HG02798 (cell line): ENCODE measurements at regions not wholly inside any gene's neighbourhood (a gene's known extent, or its start where the extent isn't known, plus 50 kb on each side); places are given as distances from the start of the nearest gene placed in this dataset.

Experiments used
- ATAC-seq: cut with Tn5 transposase; IDR thresholded peaks from one replicate; pipeline ENCODE4 v1.9.1; 2021; ENCODE audit warnings: mild to moderate bottlenecking; ENCODE audit not compliant: unreplicated experiment, poor library complexity

DNA sequence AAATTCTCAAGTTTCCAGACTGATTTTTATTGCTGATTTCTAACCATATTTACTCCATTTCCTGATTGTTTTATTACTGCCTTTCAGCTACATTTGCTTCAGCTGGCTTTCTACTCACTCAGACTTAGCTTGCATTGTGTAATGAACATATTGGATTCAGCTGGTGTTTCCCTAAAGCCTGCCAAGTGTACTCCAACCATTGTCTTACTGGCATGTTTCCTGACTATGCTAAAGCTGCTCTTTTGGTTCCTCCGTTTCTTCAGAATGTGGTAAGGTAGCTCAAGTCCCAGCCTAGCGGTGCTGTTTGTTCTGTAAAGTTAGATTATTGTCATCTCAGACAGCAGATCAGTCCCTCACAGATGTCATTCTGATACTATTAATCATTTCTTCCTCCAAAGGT, 53.1 kb upstream of the GLRA2 start:
- no peak for ATAC-seq

DNA sequence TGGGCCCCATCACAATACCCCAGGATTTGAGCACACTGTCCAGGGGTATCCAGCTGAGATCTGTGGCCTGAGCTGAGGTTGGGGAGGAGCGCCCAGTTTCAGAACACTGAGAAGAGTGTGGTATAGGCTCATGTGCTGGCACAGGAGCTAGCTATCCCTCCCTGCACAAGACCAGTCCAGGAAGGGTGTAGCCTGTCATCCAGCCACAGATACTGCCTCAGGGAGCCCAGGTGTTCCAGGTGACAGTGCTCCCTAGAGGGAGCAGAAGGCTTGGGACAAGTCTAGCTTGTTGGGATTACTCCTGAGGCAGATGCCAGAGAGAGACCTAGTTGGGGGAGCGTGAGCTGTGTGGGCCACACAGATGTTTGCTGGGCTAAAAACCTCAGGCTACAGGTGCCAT, 79.6 kb upstream of the GLRA2 start:
- no peak for ATAC-seq

GRCh38 chrX:14448406-14448805, 80.9 kb upstream of the GLRA2 start:
- ATAC-seq: no peak

- no peak for ATAC-seq
These were observed 89.2 kb upstream of the GLRA2 start for GRCh38 chrX:14440106-14440505.

- ATAC-seq: no peak
These were observed 101.7 kb upstream of the GLRA2 start for GRCh38 chrX:14427614-14428013.

- ATAC-seq: no peak
These were observed 108.5 kb upstream of the GLRA2 start for GRCh38 chrX:14420841-14421240.

GRCh38 chrX:14412686-14413085, 116.7 kb upstream of the GLRA2 start:
- no peak for ATAC-seq

GRCh38 chrX:14411326-14411725, 118.0 kb upstream of the GLRA2 start:
- ATAC-seq: no peak

- ATAC-seq: no peak
These were observed 120.0 kb upstream of the GLRA2 start for GRCh38 chrX:14409341-14409740.

DNA sequence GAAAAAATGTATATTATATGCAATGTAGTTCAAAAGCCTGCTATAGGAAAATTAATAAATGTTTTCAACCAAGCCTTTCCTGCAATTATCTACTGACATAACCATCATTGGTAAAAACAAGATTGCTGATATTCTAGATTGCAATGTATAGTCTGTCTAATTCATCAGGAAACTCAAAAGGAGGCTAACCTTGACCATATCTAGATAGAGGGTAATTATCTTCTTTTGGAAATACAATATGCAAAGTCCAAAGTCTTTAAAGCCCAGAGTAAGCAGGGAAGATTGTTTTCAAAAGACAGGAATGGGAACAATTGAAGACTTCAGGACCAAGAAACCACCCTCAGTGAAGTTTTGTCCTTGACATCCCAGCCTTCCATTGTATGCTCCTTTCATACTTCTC, 123.1 kb upstream of the GLRA2 start:
- no peak for ATAC-seq

DNA sequence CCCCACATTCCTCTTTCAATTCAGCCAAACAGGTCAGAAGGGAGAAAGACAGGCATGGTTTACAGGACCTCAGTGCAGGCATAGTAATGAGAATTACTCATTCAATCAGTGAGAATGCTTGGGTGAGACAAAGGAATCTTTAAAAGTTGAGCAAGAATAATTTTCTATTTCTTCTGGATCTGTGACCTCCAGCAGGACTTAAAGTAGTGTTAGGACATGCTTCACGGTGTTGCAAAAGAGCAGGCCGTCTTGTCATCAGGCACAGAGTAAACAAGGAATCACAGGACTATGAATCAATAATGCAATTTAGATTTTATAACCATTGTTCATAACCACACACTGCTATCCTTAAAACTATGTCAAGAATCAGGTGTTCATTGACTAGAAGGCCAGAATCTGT, 130.6 kb upstream of the GLRA2 start:
- ATAC-seq: no peak

GRCh38 chrX:14389682-14390081, 139.7 kb upstream of the GLRA2 start:
- ATAC-seq: no peak

DNA sequence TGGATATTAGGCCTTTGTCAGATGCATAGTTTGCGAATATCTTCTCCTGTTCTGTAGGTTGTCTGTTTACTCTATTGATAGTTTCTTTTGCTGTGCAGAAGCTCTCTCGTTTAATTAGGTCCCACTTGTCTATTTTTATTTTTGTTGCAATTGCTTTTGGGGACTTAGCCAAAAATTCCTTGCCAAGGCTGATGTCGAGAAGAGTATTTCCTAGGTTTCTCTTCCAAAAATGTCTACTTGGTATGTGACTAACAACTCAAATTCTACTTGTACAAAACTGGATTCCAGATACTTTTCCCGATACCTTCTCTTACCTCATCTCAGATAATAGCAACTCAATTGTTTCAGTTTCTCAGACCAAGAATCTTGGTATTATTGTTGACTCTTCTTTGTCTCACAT, 142.4 kb upstream of the GLRA2 start:
- ATAC-seq: no peak

GRCh38 chrX:14380044-14380443, 149.3 kb upstream of the GLRA2 start:
- no peak for ATAC-seq

DNA sequence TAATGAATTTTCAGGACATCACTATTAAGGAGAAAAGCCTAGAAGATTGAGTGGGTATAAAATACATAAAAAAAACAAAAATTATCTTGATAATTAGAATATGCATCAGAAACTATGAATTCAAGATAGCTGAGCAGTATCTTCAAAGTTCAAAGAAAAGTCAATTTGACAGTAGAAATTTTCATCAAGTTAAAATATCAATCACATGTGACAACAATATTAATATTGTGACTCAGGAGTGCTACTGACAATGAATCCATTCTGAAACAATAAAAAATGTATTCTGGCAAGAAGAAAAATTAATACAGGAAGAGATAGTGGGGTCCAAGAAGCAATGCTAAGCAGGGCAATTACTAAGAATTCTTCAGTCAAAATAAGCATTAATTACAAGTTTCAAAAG, 151.9 kb upstream of the GLRA2 start:
- no peak for ATAC-seq

DNA sequence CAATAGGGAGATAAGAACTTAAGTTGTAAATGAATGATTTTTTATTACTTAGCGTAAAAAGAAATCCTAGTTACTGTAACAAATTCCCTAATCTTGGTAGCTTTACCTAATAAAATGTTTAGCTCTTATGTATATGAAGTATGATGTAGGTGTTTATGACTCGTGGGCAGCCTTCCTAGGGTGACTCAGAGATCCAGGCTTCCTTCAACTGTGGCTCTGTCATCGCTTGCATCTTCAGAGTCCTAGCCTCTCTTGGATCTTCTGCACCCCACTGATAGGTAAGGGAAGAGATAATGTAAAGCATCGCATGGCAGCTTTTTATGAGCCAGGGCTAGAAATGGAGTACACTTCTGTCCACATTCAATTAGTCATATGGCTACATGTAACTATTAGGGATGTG, 165.6 kb upstream of the GLRA2 start:
- no peak for ATAC-seq

- ATAC-seq: no peak
These were observed 166.6 kb upstream of the GLRA2 start for GRCh38 chrX:14362721-14363120.

DNA sequence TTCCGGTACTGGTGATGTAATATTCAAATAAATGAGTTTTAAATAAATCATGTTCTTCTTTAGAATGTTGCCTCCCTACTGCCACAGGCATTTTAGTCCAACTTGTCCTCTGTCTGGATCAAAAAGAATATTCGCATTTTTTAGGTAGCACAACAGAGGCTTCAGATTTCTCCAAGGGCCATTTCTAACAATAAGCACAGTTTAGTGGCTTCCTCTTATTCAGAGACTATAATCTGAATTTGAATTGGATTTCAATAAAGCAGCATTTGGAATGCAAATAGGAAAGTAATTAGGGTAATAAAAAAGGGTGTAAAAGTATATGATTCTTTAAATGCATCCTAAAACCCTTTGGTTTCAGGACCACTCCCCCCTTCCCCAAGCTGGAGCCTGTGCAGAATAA, 167.9 kb upstream of the GLRA2 start:
- no peak for ATAC-seq

GRCh38 chrX:14359727-14360126, 169.6 kb upstream of the GLRA2 start:
- no peak for ATAC-seq

- ATAC-seq: no peak
These were observed 170.0 kb upstream of the GLRA2 start for GRCh38 chrX:14359316-14359715.

- no peak for ATAC-seq
These were observed 172.0 kb upstream of the GLRA2 start for GRCh38 chrX:14357314-14357713.

- no peak for ATAC-seq
These were observed 172.9 kb upstream of the GLRA2 start for GRCh38 chrX:14356401-14356800.

DNA sequence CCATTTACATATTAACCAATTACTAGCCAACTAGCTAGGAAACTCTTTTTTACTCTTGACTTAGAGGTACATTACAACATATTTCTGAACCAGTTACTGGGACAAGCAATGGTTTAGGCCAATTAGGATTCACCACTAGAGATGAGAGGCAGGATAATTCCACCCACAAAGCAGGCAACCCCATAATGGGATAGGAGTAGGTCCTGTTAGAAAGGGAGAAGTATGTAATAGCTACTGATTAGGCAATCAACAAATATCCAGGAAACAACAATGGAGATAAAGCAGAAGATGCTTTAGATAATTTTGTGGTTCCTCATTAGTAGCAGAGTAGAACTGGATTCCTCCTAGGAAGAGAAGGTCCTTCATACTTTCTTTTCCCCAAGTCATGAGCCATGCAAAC, 173.8 kb upstream of the GLRA2 start:
- no peak for ATAC-seq
